ENCODE measurements at regions not wholly inside any gene's neighbourhood (a gene's known extent, or its start where the extent isn't known, plus 50 kb on each side); places are given as distances from the start of the nearest gene placed in this dataset.

DNA sequence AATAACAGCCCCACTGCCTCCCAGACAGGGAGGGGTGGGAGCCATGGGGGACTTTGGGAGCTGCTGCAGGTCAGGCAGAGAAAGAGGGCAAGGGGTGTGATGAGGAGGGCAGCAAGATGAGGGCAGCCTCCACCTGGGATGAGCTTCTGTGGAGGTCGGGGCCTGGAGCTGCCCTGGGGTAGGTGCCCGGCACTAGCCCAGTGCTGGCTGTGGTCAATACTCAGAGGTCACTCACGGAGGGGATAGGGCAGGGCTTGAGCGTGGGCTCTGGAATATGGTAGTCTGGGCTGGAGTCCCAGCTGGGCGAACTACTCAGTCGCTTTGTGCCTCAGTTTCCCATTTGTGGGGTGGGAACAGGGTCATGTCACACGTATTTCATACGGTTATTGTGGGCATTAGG is 169.0 kb downstream of the IRF8 start:
- Histone ChIP-seq H3K4me3 (no peak overlapping the region), H3K9me3 (no peaks in the 10 kb centered on the region), H3K4me1 (peaks cover 0 to 5% (median 1%) of the 10 kb centered on the region in 4 donors), H3K27me3 (no peaks in the 10 kb centered on the region), H3K27ac (no peak overlapping the region), H3K36me3 (no peaks in the 10 kb centered on the region)
- no peak for TF ChIP-seq POLR2AphosphoS5 (IDR thresholded peaks at IDR 0.05)
- no peak for TF ChIP-seq EP300 (IDR thresholded peaks at IDR 0.05)
- TF ChIP-seq, protein P1, sequence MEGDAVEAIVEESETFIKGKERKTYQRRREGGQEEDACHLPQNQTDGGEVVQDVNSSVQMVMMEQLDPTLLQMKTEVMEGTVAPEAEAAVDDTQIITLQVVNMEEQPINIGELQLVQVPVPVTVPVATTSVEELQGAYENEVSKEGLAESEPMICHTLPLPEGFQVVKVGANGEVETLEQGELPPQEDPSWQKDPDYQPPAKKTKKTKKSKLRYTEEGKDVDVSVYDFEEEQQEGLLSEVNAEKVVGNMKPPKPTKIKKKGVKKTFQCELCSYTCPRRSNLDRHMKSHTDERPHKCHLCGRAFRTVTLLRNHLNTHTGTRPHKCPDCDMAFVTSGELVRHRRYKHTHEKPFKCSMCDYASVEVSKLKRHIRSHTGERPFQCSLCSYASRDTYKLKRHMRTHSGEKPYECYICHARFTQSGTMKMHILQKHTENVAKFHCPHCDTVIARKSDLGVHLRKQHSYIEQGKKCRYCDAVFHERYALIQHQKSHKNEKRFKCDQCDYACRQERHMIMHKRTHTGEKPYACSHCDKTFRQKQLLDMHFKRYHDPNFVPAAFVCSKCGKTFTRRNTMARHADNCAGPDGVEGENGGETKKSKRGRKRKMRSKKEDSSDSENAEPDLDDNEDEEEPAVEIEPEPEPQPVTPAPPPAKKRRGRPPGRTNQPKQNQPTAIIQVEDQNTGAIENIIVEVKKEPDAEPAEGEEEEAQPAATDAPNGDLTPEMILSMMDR (IDR thresholded peaks at IDR 0.05): no peak
- TF ChIP-seq POLR2A (IDR thresholded peaks at IDR 0.05): no peak
- no peak for DNase-seq
- 89 to 93% methylated on average over 8 of the region's 8 CpGs for WGBS, 2 donors
- intact Hi-C loops (cut with DNase I): no loop called here

DNA sequence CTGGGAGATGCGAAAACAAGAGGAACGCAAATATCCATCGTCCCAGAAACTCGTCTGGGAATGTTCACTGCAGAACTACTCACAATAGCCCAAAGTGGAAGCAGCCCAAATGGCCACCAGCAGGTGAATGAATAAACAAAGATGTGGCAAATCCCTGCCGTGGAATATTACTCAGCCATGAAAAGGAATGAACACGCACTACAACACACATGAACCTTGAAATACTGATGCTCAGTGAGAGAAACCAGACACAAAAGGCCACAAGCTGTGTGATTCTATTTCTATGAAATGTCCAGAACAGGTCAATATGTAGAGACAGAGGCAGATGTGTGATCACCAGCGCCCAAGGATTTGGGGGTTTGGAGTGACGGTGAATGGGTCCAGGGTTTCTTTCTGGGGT is 169.8 kb downstream of the IRF8 start:
- TF ChIP-seq POLR2AphosphoS5 (IDR thresholded peaks at IDR 0.05): no peak
- no peak for TF ChIP-seq EP300 (IDR thresholded peaks at IDR 0.05)
- TF ChIP-seq, protein P1 (IDR thresholded peaks at IDR 0.05): no peak
- no peak for TF ChIP-seq POLR2A (IDR thresholded peaks at IDR 0.05)
- intact Hi-C loops (cut with DNase I): no loop called here
- no peaks in the 10 kb centered on the region for H3K27me3 ChIP-seq
- H3K9me3 ChIP-seq: no peaks in the 10 kb centered on the region
- H3K36me3 ChIP-seq: no peaks in the 10 kb centered on the region
- H3K4me1 ChIP-seq: peaks cover 0 to 9% (median 1%) of the 10 kb centered on the region in 4 donors
- DNase-seq: no peak
- no peak overlapping the region for H3K4me3 ChIP-seq
- no peak overlapping the region for H3K27ac ChIP-seq
- WGBS, 2 donors: 95 to 96% methylated on average over 8 of the region's 8 CpGs

DNA sequence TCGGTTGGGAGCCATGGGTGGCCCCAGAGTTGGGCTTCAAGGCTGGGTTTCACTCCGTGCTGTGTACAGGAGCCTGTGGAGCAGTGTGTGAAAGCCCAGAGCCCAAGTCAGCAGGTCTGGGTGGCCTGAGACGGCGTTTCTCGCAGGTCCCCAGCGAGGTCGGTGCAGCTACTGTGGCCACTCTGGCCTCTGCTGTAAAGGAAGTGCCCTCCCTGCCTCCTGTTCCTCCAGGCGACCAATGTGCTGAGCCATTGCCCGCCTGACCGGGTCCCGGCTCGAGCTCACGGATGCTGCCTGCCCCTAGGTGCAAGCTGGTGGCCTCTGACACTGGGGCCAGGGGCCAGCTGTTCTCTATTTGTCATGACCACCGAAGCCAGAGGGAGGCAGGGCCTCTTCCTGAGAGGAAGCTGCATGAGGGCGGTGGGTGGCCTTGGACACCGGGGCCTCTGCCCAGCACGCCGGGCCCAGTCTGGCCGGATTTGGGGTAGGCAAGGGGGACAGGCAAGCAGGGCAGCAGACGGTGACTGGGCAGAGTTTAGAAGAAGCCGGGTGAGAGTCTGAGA is 170.9 kb downstream of the IRF8 start:
- intact Hi-C loops (cut with DNase I): no loop called here
- TF ChIP-seq POLR2A (IDR thresholded peaks at IDR 0.05) (no peak), POLR2AphosphoS5 (IDR thresholded peaks at IDR 0.05) (no peak), EP300 (IDR thresholded peaks at IDR 0.05) (no peak)
- TF ChIP-seq, protein P1 (IDR thresholded peaks at IDR 0.05): no peak

DNA sequence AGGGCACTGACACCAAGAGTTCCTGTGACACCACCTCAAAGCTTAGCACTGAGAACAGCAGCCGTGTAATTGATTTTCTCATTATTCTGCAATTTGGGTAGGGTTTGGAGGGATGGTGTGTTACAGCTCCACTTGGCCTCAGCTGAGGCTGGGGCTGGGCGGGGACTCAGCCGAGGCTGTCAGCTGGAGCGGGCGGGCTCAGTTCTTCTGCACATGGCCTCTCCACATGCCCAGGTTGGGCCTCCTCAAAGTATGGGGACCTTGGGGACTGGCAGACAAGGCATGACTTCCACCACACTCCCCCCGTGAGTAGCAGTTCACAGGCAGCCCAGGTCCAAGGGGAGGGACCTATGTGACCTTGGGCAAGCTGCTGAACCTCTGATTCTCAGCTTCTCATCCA is 171.5 kb downstream of the IRF8 start:
- 66 to 81% methylated on average over 6 of the region's 6 CpGs for WGBS, 2 donors
- Histone ChIP-seq H3K4me3 (no peak overlapping the region), H3K4me1 (peaks cover 0 to 15% (median 6%) of the 10 kb centered on the region in 4 donors), H3K9me3 (no peaks in the 10 kb centered on the region), H3K27me3 (no peaks in the 10 kb centered on the region), H3K36me3 (no peaks in the 10 kb centered on the region), H3K27ac (no peak overlapping the region)
- TF ChIP-seq POLR2A (IDR thresholded peaks at IDR 0.05): no peak
- TF ChIP-seq, protein P1 (IDR thresholded peaks at IDR 0.05): no peak
- no peak for TF ChIP-seq POLR2AphosphoS5 (IDR thresholded peaks at IDR 0.05)
- no peak for TF ChIP-seq EP300 (IDR thresholded peaks at IDR 0.05)
- intact Hi-C loops (cut with DNase I): no loop called here
- no peak for DNase-seq

More for the DNA sequence above, 170.9 kb downstream of the IRF8 start:
- no peaks in the 10 kb centered on the region for H3K27me3 ChIP-seq
- no peaks in the 10 kb centered on the region for H3K9me3 ChIP-seq
- peaks cover 0 to 14% (median 3%) of the 10 kb centered on the region in 4 donors for H3K4me1 ChIP-seq
- no peak overlapping the region for H3K4me3 ChIP-seq
- no peaks in the 10 kb centered on the region for H3K36me3 ChIP-seq
- no peak for DNase-seq
- WGBS, 2 donors: 62 to 82% methylated on average over 21 of the region's 21 CpGs
- no peak overlapping the region for H3K27ac ChIP-seq

DNA sequence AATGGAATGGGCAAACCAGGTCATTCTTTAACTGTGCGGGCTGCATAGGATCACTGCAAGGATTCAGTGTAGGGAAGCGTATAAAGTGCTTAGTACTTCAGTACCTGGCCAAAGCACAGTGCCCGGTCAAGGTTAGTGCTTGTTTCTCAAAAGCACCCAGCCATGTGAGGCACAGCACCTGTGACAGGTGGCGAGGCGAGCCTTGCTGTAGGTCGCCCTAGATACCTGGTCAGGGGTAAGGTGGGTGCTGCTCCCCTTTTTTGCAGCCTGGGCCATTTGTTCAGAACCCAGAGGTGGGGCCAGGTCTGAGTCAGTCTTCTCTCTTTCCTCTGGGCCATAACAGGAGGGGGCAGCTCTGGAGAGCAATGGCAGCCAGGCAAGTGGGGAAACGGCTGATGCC is 172.0 kb downstream of the IRF8 start:
- Histone ChIP-seq H3K9me3 (no peaks in the 10 kb centered on the region), H3K27me3 (no peaks in the 10 kb centered on the region), H3K4me1 (peaks cover 0 to 15% (median 6%) of the 10 kb centered on the region in 4 donors), H3K36me3 (no peaks in the 10 kb centered on the region), H3K4me3 (no peak overlapping the region), H3K27ac (no peak overlapping the region)
- 91 to 93% methylated on average over 7 of the region's 7 CpGs for WGBS, 2 donors
- no peak for DNase-seq
- intact Hi-C loops (cut with DNase I): no loop called here
- TF ChIP-seq POLR2A (IDR thresholded peaks at IDR 0.05): no peak
- no peak for TF ChIP-seq POLR2AphosphoS5 (IDR thresholded peaks at IDR 0.05)
- no peak for TF ChIP-seq EP300 (IDR thresholded peaks at IDR 0.05)
- TF ChIP-seq, protein P1 (IDR thresholded peaks at IDR 0.05): no peak

All from sigmoid colon (tissue), 6 donors.